Gastroesophageal sphincter (tissue), 3 donors: ENCODE measurements at regions not wholly inside any gene's neighbourhood (a gene's known extent, or its start where the extent isn't known, plus 50 kb on each side); places are given as distances from the start of the nearest gene placed in this dataset.

ENCODE experiments used
- CTCF ChIP-seq, 4 experiments: fragments of 200-600 bp in 2 of 4; fragments of 450-650 bp in 2 of 4; sonication (generic) in 1 of 4; IDR thresholded peaks; one replicate each; pipeline ENCODE4 v1.5.1; 2017 to 2019; ENCODE audit warnings: antibody characterized with exemption in 4 of 4, mild to moderate bottlenecking in 2 of 4, moderate library complexity in 2 of 4
- EP300 ChIP-seq: sonication (generic); formaldehyde crosslinking; IDR thresholded peaks from one replicate; pipeline ENCODE4 v1.6.1; 2017; ENCODE audit warnings: antibody characterized with exemption, mild to moderate bottlenecking
- POLR2A ChIP-seq, 2 donors: fragments of 450-650 bp; IDR thresholded peaks; one replicate each; pipeline ENCODE4 v1.6.1; 2017; ENCODE audit warnings: antibody characterized with exemption in 2 of 2, mild to moderate bottlenecking in 2 of 2, moderate library complexity in 1 of 2
- POLR2AphosphoS5 ChIP-seq: sonication (generic); formaldehyde crosslinking; IDR thresholded peaks from one replicate; pipeline ENCODE4 v1.6.1; 2017; ENCODE audit warnings: antibody characterized with exemption

- TF ChIP-seq CTCF (IDR thresholded peaks at IDR 0.05) (no peak), POLR2A (IDR thresholded peaks at IDR 0.05) (no peak), POLR2AphosphoS5 (no peak), EP300 (no peak)
Observed at GRCh38 chrX:10095698-10096432, 60.9 kb upstream of the CLCN4 start.
